HepG2 (cell line): ENCODE measurements at regions not wholly inside any gene's neighbourhood (a gene's known extent, or its start where the extent isn't known, plus 50 kb on each side); places are given as distances from the start of the nearest gene placed in this dataset.

Source experiments
- ATAC-seq: fragments of 200-7000 bp; cut with Tn5 transposase; 3 replicates; pipeline ENCODE4 v1.9.1; 2020; ENCODE audit warnings: mild to moderate bottlenecking, moderate library complexity
- BruUV-seq: library from RNA; stranded (reverse); fragments of 400-500 nt; replicated peaks from 2 replicates; lab custom pipeline; 2021; lab: Mats Ljungman, UMichigan
- CTCF ChIA-PET: fragments of 300-600 bp; formaldehyde crosslinking; extraction: SDS; loops from one replicate; lab custom pipeline; 2021; ENCODE audit warnings: low total read pairs, inconsistent platforms, low intra/inter-chr PET ratio; lab: Yijun Ruan, JAX
- POLR2A ChIA-PET: fragments of 350-600 bp; sonication (Branson Sonifier 250); formaldehyde crosslinking; loops from one replicate; lab custom pipeline; 2020; ENCODE audit warnings: antibody characterized with exemption, inconsistent platforms; lab: Yijun Ruan, JAX
- DNase-seq: peaks from one replicate; pipeline ENCODE4 v3.0.0-alpha.2; 2015; ENCODE audit warnings: low spot score
- FAIRE-seq: peaks from 3 replicates; lab custom pipeline; 2011; peaks lifted over from hg19 to GRCh38; lab: Jason Lieb, UNC
- H2AFZ ChIP-seq: one replicate; pipeline ENCODE4 v1.6.1; 2011; ENCODE audit warnings: low read length, inconsistent platforms
- H3K27ac ChIP-seq: fragments of 300-600 bp; 3 replicates; pipeline ENCODE4 v1.8.0; 2011; ENCODE audit warnings: mixed run types, mild to moderate bottlenecking, mixed read lengths, low read length, inconsistent platforms; ENCODE audit not compliant: insufficient read depth; ENCODE audit errors: extremely low read length
- H3K27me3 ChIP-seq, 2 experiments: fragments of 200-600 bp in 1 of 2; 2 replicates in 1 of 2; 3 replicates in 1 of 2; pipeline versions ENCODE4 v1.6.0 to v1.8.0; 2011; ENCODE audit warnings: low read length in 2 of 2, mild to moderate bottlenecking in 2 of 2, moderate library complexity in 2 of 2, inconsistent platforms in 1 of 2; ENCODE audit not compliant: insufficient read depth in 2 of 2, control insufficient read depth in 1 of 2
- H3K36me3 ChIP-seq, 2 experiments: fragments of 200-600 bp in 1 of 2; replicated peaks in 1 of 2; 2 replicates in 1 of 2; 3 replicates in 1 of 2; pipeline versions ENCODE4 v1.5.1 to v1.8.0; 2011; ENCODE audit warnings: low read length in 2 of 2, inconsistent platforms in 1 of 2; ENCODE audit not compliant: insufficient read depth in 2 of 2, control insufficient read depth in 1 of 2
- H3K4me1 ChIP-seq: 2 replicates; pipeline ENCODE4 v1.5.1; 2012; ENCODE audit warnings: low read length, inconsistent platforms; ENCODE audit not compliant: insufficient read depth
- H3K4me2 ChIP-seq: 2 replicates; pipeline ENCODE4 v1.6.0; 2011; ENCODE audit warnings: low read depth, low read length, inconsistent platforms
- H3K4me3 ChIP-seq, 3 experiments: fragments of 200-600 bp in 1 of 3; sonication (generic), shearing (Covaris generic) in 1 of 3; replicated peaks in 1 of 3; 2 replicates each; pipeline ENCODE4 v1.5.1; 2011 to 2016; ENCODE audit warnings: low read length in 3 of 3, inconsistent platforms in 2 of 3, low read depth in 2 of 3, mild to moderate bottlenecking in 2 of 3, control low read depth in 1 of 3, mixed read lengths in 1 of 3; ENCODE audit not compliant: insufficient read depth in 1 of 3
- H3K79me2 ChIP-seq: one replicate; pipeline ENCODE4 v1.6.1; 2011; ENCODE audit warnings: low read length, inconsistent platforms; ENCODE audit not compliant: insufficient read depth
- H3K9ac ChIP-seq: 2 replicates; pipeline ENCODE4 v1.6.0; 2011; ENCODE audit warnings: mild to moderate bottlenecking, low read depth, low read length, inconsistent platforms; ENCODE audit not compliant: insufficient read depth
- H3K9me3 ChIP-seq: 2 replicates; pipeline ENCODE4 v1.5.1; 2012; ENCODE audit warnings: mild to moderate bottlenecking, low read length
- H4K20me1 ChIP-seq: 2 replicates; pipeline ENCODE4 v1.6.0; 2011; ENCODE audit warnings: inconsistent platforms, mild to moderate bottlenecking, low read length, moderate library complexity; ENCODE audit not compliant: insufficient read depth
- NFAT5 ChIP-seq: sonication (generic); formaldehyde crosslinking; IDR thresholded peaks from 2 replicates; pipeline ENCODE4 v1.4.0; 2020; ENCODE audit warnings: missing genetic modification reagents
- PHF20 ChIP-seq: sonication (generic); formaldehyde crosslinking; IDR thresholded peaks from 2 replicates; pipeline ENCODE4 v1.5.0; 2020; ENCODE audit warnings: mild to moderate bottlenecking, missing genetic modification reagents
- ZFAT ChIP-seq: sonication (generic); formaldehyde crosslinking; conservative IDR thresholded peaks from 2 replicates; pipeline ENCODE4 v1.8.1; 2023; ENCODE audit warnings: missing genetic modification reagents, inconsistent platforms
- ZNF142 ChIP-seq: sonication (generic); formaldehyde crosslinking; IDR thresholded peaks from 2 replicates; pipeline ENCODE4 v1.4.0; 2020; ENCODE audit warnings: missing genetic modification reagents
- ZNF205 ChIP-seq: IDR thresholded peaks from 2 replicates; pipeline ENCODE4 v1.6.1; 2018; ENCODE audit warnings: missing biosample characterization, missing genetic modification reagents
- ZNF431 ChIP-seq: sonication (generic); formaldehyde crosslinking; IDR thresholded peaks from 2 replicates; pipeline ENCODE4 v1.9.0; 2022; ENCODE audit warnings: missing genetic modification reagents, low read depth, mild to moderate bottlenecking, borderline replicate concordance
- ZNF792 ChIP-seq: IDR thresholded peaks from 2 replicates; pipeline ENCODE4 v1.6.1; 2016
- WGBS: methylation state at CpG from one replicate; pipeline ENCODE4 v1.1.6; 2017; ENCODE audit warnings: low lambda C conversion rate; 5-methylcytosine and 5-hydroxymethylcytosine counted together
- in situ Hi-C: cut with HindIII; loops from 2 replicates; pipeline ENCODE4 v1.10.0; 2017; ENCODE audit warnings: low pct_unique_long_range_greater_than_20kb; ENCODE audit not compliant: extremely low pct_ligation_motif_present
- intact Hi-C: fragments of 100-400 bp; cut with micrococcal nuclease; formaldehyde crosslinking; loops from one replicate; pipeline ENCODE4 v1.10.0; 2022; ENCODE audit not compliant: unreplicated experiment

GRCh38 chr7:63071396-63071795, 927.3 kb upstream of the ZNF722 start:
- H3K79me2 ChIP-seq, result no peaks in the 10 kb centered on the region
- intact Hi-C loops, result no loop called here
- no peaks in the 10 kb centered on the region for H4K20me1 ChIP-seq
- DNase-seq (no peak), FAIRE-seq (no peak), ATAC-seq (no peak)
- TF ChIP-seq ZFAT (CRISPR knock-in tag), result no peak
- WGBS, result 0% methylated on average over 1 of the region's 1 CpG
- in situ Hi-C loops, result no loop called here
- no peak overlapping the region for H3K9ac ChIP-seq
- POLR2A ChIA-PET, result no interaction called here
- no TSS peak for BruUV-seq
- H3K27ac ChIP-seq, result no peak overlapping the region
- no peaks in the 10 kb centered on the region for H3K36me3 ChIP-seq
- no peak overlapping the region for H2AFZ ChIP-seq
- CTCF ChIA-PET, result no interaction called here
- no peaks in the 10 kb centered on the region for H3K4me1 ChIP-seq
- no peak overlapping the region for H3K4me3 ChIP-seq
- peaks cover 99% of the 10 kb centered on the region for H3K9me3 ChIP-seq
- H3K4me2 ChIP-seq, result no peak overlapping the region
- H3K27me3 ChIP-seq, result no peaks in the 10 kb centered on the region

- FAIRE-seq, result no peak
- no peaks in the 10 kb centered on the region for H3K79me2 ChIP-seq
- no peaks in the 10 kb centered on the region for H3K27me3 ChIP-seq
- peaks cover 99% of the 10 kb centered on the region for H3K9me3 ChIP-seq
- H3K9ac ChIP-seq, result no peak overlapping the region
- in situ Hi-C loops (no loop called here), intact Hi-C loops (no loop called here)
- ChIA-PET POLR2A (no interaction called here), CTCF (no interaction called here)
- no peak for ATAC-seq
- BruUV-seq, result no TSS peak
- no peak for DNase-seq
- H3K4me3 ChIP-seq, result no peak overlapping the region
- H3K4me2 ChIP-seq, result no peak overlapping the region
- H3K36me3 ChIP-seq, result no peaks in the 10 kb centered on the region
- H2AFZ ChIP-seq, result no peak overlapping the region
- H4K20me1 ChIP-seq, result no peaks in the 10 kb centered on the region
- H3K27ac ChIP-seq, result no peak overlapping the region
- no CpG with 5 or more reads among the region's 5 CpGs for WGBS
- H3K4me1 ChIP-seq, result no peaks in the 10 kb centered on the region
- no peak for TF ChIP-seq ZNF792 (CRISPR knock-in tag)
- no peak for TF ChIP-seq ZNF431
- TF ChIP-seq ZNF142 (CRISPR knock-in tag), result no peak
- TF ChIP-seq NFAT5, result no peak
- no peak for TF ChIP-seq PHF20
- TF ChIP-seq ZNF205 (CRISPR knock-in tag), result no peak
Observed at GRCh38 chr7:63071920-63072319, 926.7 kb upstream of the ZNF722 start.
